Cerebellar cortex (tissue), 1 donor: ENCODE measurements at regions not wholly inside any gene's neighbourhood (a gene's known extent, or its start where the extent isn't known, plus 50 kb on each side); places are given as distances from the start of the nearest gene placed in this dataset.

Source experiments
- DNase-seq: peaks from one replicate; pipeline ENCODE4 v3.0.0-alpha.2; 2015; ENCODE audit warnings: low spot score

GRCh38 chr14:97353102-97353501, 555.9 kb downstream of the VRK1 start:
- no peak for DNase-seq

GRCh38 chr14:97354119-97354722, 557.0 kb downstream of the VRK1 start:
- DNase-seq: no peak

GRCh38 chr14:97359341-97359740, 562.2 kb downstream of the VRK1 start:
- DNase-seq: no peak

GRCh38 chr14:97361181-97361580, 564.0 kb downstream of the VRK1 start:
- no peak for DNase-seq

- no peak for DNase-seq
Measured at GRCh38 chr14:97361958-97362357, 564.8 kb downstream of the VRK1 start.

GRCh38 chr14:97366400-97366799, 569.2 kb downstream of the VRK1 start:
- no peak for DNase-seq

GRCh38 chr14:97367278-97367677, 570.1 kb downstream of the VRK1 start:
- no peak for DNase-seq

- no peak for DNase-seq
Measured at GRCh38 chr14:97368049-97368448, 570.9 kb downstream of the VRK1 start.

GRCh38 chr14:97368900-97369564, 571.9 kb downstream of the VRK1 start:
- DNase-seq: no peak

- DNase-seq: no peak
Measured at GRCh38 chr14:97369901-97370300, 572.7 kb downstream of the VRK1 start.

GRCh38 chr14:97376310-97376709, 579.1 kb downstream of the VRK1 start:
- DNase-seq: no peak

- no peak for DNase-seq
Measured at GRCh38 chr14:97377550-97377949, 580.4 kb downstream of the VRK1 start.

- no peak for DNase-seq
Measured at GRCh38 chr14:97379091-97379531, 581.9 kb downstream of the VRK1 start.

- DNase-seq: no peak
Measured at GRCh38 chr14:97380539-97380941, 583.4 kb downstream of the VRK1 start.

- DNase-seq: no peak
Measured at GRCh38 chr14:97381309-97381708, 584.1 kb downstream of the VRK1 start.

- DNase-seq: no peak
Measured at GRCh38 chr14:97382616-97383226, 585.5 kb downstream of the VRK1 start.

GRCh38 chr14:97385727-97386126, 588.5 kb downstream of the VRK1 start:
- no peak for DNase-seq

GRCh38 chr14:97387252-97387874, 590.2 kb downstream of the VRK1 start:
- no peak for DNase-seq

- DNase-seq: no peak
Measured at GRCh38 chr14:97388408-97388807, 591.2 kb downstream of the VRK1 start.

- DNase-seq: no peak
Measured at GRCh38 chr14:97390096-97390724, 593.0 kb downstream of the VRK1 start.

GRCh38 chr14:97393244-97393643, 596.1 kb downstream of the VRK1 start:
- no peak for DNase-seq

- no peak for DNase-seq
Measured at GRCh38 chr14:97395068-97395467, 597.9 kb downstream of the VRK1 start.

GRCh38 chr14:97401714-97402113, 604.5 kb downstream of the VRK1 start:
- DNase-seq: no peak
